ENCODE measurements at regions not wholly inside any gene's neighbourhood (a gene's known extent, or its start where the extent isn't known, plus 50 kb on each side); places are given as distances from the start of the nearest gene placed in this dataset.
"Not testable (repeated sequence)": the region's sequence is repeated elsewhere in the genome, so short reads cannot be mapped to it uniquely, and the experiment has no call there.

GRCh38 chr10:78096486-78096885 is 62.8 kb downstream of the RPS24 start:
- not testable (repeated sequence) for DNase-seq

GRCh38 chr10:78102593-78102992 is 68.9 kb downstream of the RPS24 start:
- DNase-seq: not testable (repeated sequence)

- DNase-seq: no peak
Observed at GRCh38 chr10:78109210-78109609, 75.5 kb downstream of the RPS24 start.

- DNase-seq: no peak
Observed at GRCh38 chr10:78115135-78115853, 81.6 kb downstream of the RPS24 start.

- DNase-seq: no peak
Observed at GRCh38 chr10:78116361-78116760, 82.7 kb downstream of the RPS24 start.

GRCh38 chr10:78118591-78118990 is 84.9 kb downstream of the RPS24 start:
- no peak for DNase-seq

GRCh38 chr10:78121801-78122200 is 88.1 kb downstream of the RPS24 start:
- no peak for DNase-seq

- no peak for DNase-seq
Observed at GRCh38 chr10:78124167-78124566, 90.5 kb downstream of the RPS24 start.

- no peak for DNase-seq
Observed at GRCh38 chr10:78129211-78129610, 95.5 kb downstream of the RPS24 start.

GRCh38 chr10:78130966-78131710 is 97.5 kb downstream of the RPS24 start:
- DNase-seq: no peak

GRCh38 chr10:78134773-78135306 is 101.2 kb downstream of the RPS24 start:
- no peak for DNase-seq

GRCh38 chr10:78137147-78137546 is 103.5 kb downstream of the RPS24 start:
- no peak for DNase-seq

GRCh38 chr10:78139341-78139740 is 105.7 kb downstream of the RPS24 start:
- DNase-seq: no peak

GRCh38 chr10:78140066-78140630 is 106.5 kb downstream of the RPS24 start:
- no peak for DNase-seq

GRCh38 chr10:78143576-78143975 is 109.9 kb downstream of the RPS24 start:
- DNase-seq: no peak

GRCh38 chr10:78146200-78146599 is 112.5 kb downstream of the RPS24 start:
- DNase-seq: no peak

GRCh38 chr10:78147202-78147601 is 113.5 kb downstream of the RPS24 start:
- DNase-seq: no peak

- no peak for DNase-seq
Observed at GRCh38 chr10:78148216-78148960, 114.7 kb downstream of the RPS24 start.

GRCh38 chr10:78148961-78149612 is 115.4 kb downstream of the RPS24 start:
- no peak for DNase-seq

GRCh38 chr10:78150756-78151155 is 117.1 kb downstream of the RPS24 start:
- DNase-seq: no peak

GRCh38 chr10:78155722-78156121 is 122.1 kb downstream of the RPS24 start:
- DNase-seq: no peak

- no peak for DNase-seq
Observed at GRCh38 chr10:78160591-78160990, 126.9 kb downstream of the RPS24 start.

- no peak for DNase-seq
Observed at GRCh38 chr10:78162853-78163252, 129.2 kb downstream of the RPS24 start.
